IMR-90 (cell line): ENCODE measurements at regions not wholly inside any gene's neighbourhood (a gene's known extent, or its start where the extent isn't known, plus 50 kb on each side); places are given as distances from the start of the nearest gene placed in this dataset.

Experiments used
- ATAC-seq: fragments of 200-7000 bp; cut with Tn5 transposase; 2 replicates; pipeline ENCODE4 v1.9.1; 2020; ENCODE audit warnings: low read depth, mild to moderate bottlenecking, moderate library complexity
- BruUV-seq: library from RNA; stranded (reverse); fragments of 400-500 nt; replicated peaks from 2 replicates; lab custom pipeline; 2021; lab: Mats Ljungman, UMichigan
- CTCF ChIA-PET: fragments of 300-600 bp; formaldehyde crosslinking; extraction: SDS; loops from one replicate; lab custom pipeline; 2021; ENCODE audit warnings: antibody characterized with exemption; lab: Yijun Ruan, JAX
- POLR2A ChIA-PET: fragments of 300-600 bp; sonication (Branson Sonifier 250); formaldehyde crosslinking; loops from one replicate; lab custom pipeline; 2022; ENCODE audit warnings: antibody characterized with exemption; ENCODE audit not compliant: unreplicated experiment; lab: Charles Lee
- DNase-seq: peaks from one replicate; pipeline ENCODE4 v3.0.0; 2013
- H2AFZ ChIP-seq: replicated peaks from 2 replicates; pipeline ENCODE3; 2013; ENCODE audit warnings: low read length, mild to moderate bottlenecking; ENCODE audit not compliant: poor library complexity
- H2AK5ac ChIP-seq: 2 replicates; pipeline ENCODE4 v1.6.1; 2013; ENCODE audit warnings: low read depth, low read length, inconsistent platforms
- H2AK9ac ChIP-seq: replicated peaks from 2 replicates; pipeline ENCODE3; 2013; ENCODE audit warnings: mild to moderate bottlenecking, low read depth, low read length, moderate library complexity; ENCODE audit not compliant: poor library complexity
- H2BK120ac ChIP-seq: 2 replicates; pipeline ENCODE4 v1.6.1; 2013; ENCODE audit warnings: low read depth, low read length, inconsistent platforms
- H2BK15ac ChIP-seq: 3 replicates; pipeline ENCODE4 v1.6.1; 2013; ENCODE audit warnings: low read depth, low read length, inconsistent platforms
- H2BK20ac ChIP-seq: 2 replicates; pipeline ENCODE4 v1.6.1; 2013; ENCODE audit warnings: low read depth, mild to moderate bottlenecking, inconsistent platforms, low read length, moderate library complexity
- H2BK5ac ChIP-seq: 2 replicates; pipeline ENCODE4 v1.6.1; 2013; ENCODE audit warnings: mild to moderate bottlenecking, low read depth, low read length, inconsistent platforms; ENCODE audit not compliant: poor library complexity, severe bottlenecking
- H3K14ac ChIP-seq: replicated peaks from 2 replicates; pipeline ENCODE4 v1.6.1; 2013; ENCODE audit warnings: low read depth, low read length, inconsistent platforms
- H3K18ac ChIP-seq: 2 replicates; pipeline ENCODE4 v1.6.1; 2013; ENCODE audit warnings: low read depth, low read length, control low read depth
- H3K23ac ChIP-seq: 2 replicates; pipeline ENCODE4 v1.6.1; 2013; ENCODE audit warnings: low read depth, low read length, inconsistent platforms
- H3K27ac ChIP-seq: 2 replicates; pipeline ENCODE4 v1.5.1; 2013; ENCODE audit warnings: mild to moderate bottlenecking, control low read depth, low read length; ENCODE audit not compliant: insufficient read depth
- H3K27me3 ChIP-seq: 2 replicates; pipeline ENCODE4 v1.6.1; 2013; ENCODE audit warnings: low read length; ENCODE audit not compliant: control insufficient read depth, insufficient read depth
- H3K36me3 ChIP-seq: 2 replicates; pipeline ENCODE4 v1.6.1; 2013; ENCODE audit warnings: low read length, mixed read lengths; ENCODE audit not compliant: control insufficient read depth, insufficient read depth
- H3K4ac ChIP-seq: 2 replicates; pipeline ENCODE4 v1.6.1; 2013; ENCODE audit warnings: low read depth, low read length, inconsistent platforms
- H3K4me1 ChIP-seq: 2 replicates; pipeline ENCODE4 v1.6.1; 2013; ENCODE audit warnings: low read length, mixed read lengths; ENCODE audit not compliant: control insufficient read depth, insufficient read depth
- H3K4me2 ChIP-seq: 2 replicates; pipeline ENCODE4 v1.6.1; 2013; ENCODE audit warnings: low read depth, mild to moderate bottlenecking, control low read depth, low read length, moderate library complexity
- H3K4me3 ChIP-seq: 2 replicates; pipeline ENCODE4 v1.5.1; 2013; ENCODE audit warnings: low read depth, mild to moderate bottlenecking, control low read depth, low read length, moderate library complexity; ENCODE audit not compliant: insufficient read depth
- H3K56ac ChIP-seq: 2 replicates; pipeline ENCODE4 v1.6.1; 2013; ENCODE audit warnings: low read length, inconsistent platforms; ENCODE audit not compliant: insufficient read depth; ENCODE audit errors: extremely low read depth
- H3K79me1 ChIP-seq, 2 experiments: 2 replicates each; pipeline ENCODE4 v1.6.1; 2013; ENCODE audit warnings: low read length in 2 of 2, inconsistent platforms in 1 of 2, low read depth in 1 of 2
- H3K9ac ChIP-seq: 2 replicates; pipeline ENCODE4 v1.6.1; 2013; ENCODE audit warnings: low read depth, low read length, control low read depth
- H3K9me1 ChIP-seq: 2 replicates; pipeline ENCODE4 v1.6.1; 2013; ENCODE audit warnings: low read length, inconsistent platforms; ENCODE audit not compliant: insufficient read depth
- H3K9me3 ChIP-seq: 2 replicates; pipeline ENCODE4 v1.6.1; 2013; ENCODE audit warnings: low read length; ENCODE audit not compliant: control insufficient read depth, insufficient read depth
- H4K20me1 ChIP-seq: 2 replicates; pipeline ENCODE4 v1.6.1; 2013; ENCODE audit warnings: low read length, inconsistent platforms; ENCODE audit not compliant: insufficient read depth
- H4K5ac ChIP-seq: 2 replicates; pipeline ENCODE4 v1.6.1; 2013; ENCODE audit warnings: mild to moderate bottlenecking, low read depth, low read length, control low read depth
- H4K8ac ChIP-seq, 2 experiments: 2 replicates each; pipeline ENCODE4 v1.6.1; 2013; ENCODE audit warnings: low read depth in 2 of 2, low read length in 2 of 2, control low read depth in 1 of 2, inconsistent platforms in 1 of 2
- H4K91ac ChIP-seq: 2 replicates; pipeline ENCODE4 v1.6.1; 2013; ENCODE audit warnings: low read depth, low read length, inconsistent platforms; ENCODE audit not compliant: insufficient read depth
- MAFK ChIP-seq: IDR thresholded peaks from 2 replicates; pipeline ENCODE4 v1.6.1; 2012; ENCODE audit warnings: low read depth, low read length, improper control_type of control experiment
- SMC3 ChIP-seq: fragments of 150-350 bp; IDR thresholded peaks from 2 replicates; pipeline ENCODE4 v1.6.1; 2016; ENCODE audit warnings: low read depth, mild to moderate bottlenecking, antibody characterized with exemption, low read length, moderate library complexity
- WGBS, 2 experiments: methylation state at CpG; one replicate each; pipeline versions ENCODE4 v1.1.5 to v1.1.7; 2013; ENCODE audit warnings: missing lambda C conversion rate in 2 of 2; ENCODE audit not compliant: insufficient read length in 1 of 2; ENCODE audit errors: extremely low coverage in 2 of 2; 5-methylcytosine and 5-hydroxymethylcytosine counted together
- dilution Hi-C: fragments of 300-500 bp; cut with HindIII; formaldehyde crosslinking; loops from one replicate; pipeline ENCODE4 v1.14.3; 2018; ENCODE audit warnings: low sequenced_read_pairs; ENCODE audit not compliant: unreplicated experiment
- in situ Hi-C: fragments of 300-500 bp; cut with MboI; formaldehyde crosslinking; loops from 3 replicates; pipeline ENCODE4 v1.14.3; 2019; ENCODE audit warnings: low sequenced_read_pairs, inconsistent platforms, mixed read lengths
- intact Hi-C: fragments of 100-400 bp; cut with micrococcal nuclease; formaldehyde crosslinking; loops from 2 replicates; pipeline ENCODE4 v1.10.0; 2022
- TF ChIP-seq, protein P1 (sequence below): fragments of 150-350 bp; IDR thresholded peaks from 2 replicates; pipeline ENCODE4 v1.6.1; 2016; ENCODE audit warnings: low read depth, mild to moderate bottlenecking, low read length, moderate library complexity, borderline replicate concordance

DNA sequence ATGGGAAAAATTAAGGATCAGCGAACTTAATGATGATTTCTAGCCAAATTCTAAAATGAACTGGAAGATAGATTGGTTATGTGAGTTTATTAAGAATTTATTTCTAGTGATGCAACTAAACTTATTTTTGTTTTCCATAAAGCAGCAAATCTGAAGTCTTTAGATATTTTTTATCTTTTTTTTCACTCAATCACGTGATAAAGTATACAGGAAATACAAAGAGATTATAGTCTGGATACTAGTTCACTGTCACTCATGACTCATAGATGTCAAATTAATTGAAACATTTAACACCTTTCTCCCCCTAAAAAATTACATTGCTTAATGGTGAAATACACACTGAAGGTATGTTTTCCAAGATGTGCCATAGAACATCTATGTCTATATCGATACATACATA, 416.9 kb downstream of the TUSC7 start:
- H3K56ac ChIP-seq = no peak overlapping the region
- no peak overlapping the region for H2BK20ac ChIP-seq
- no peaks in the 10 kb centered on the region for H3K36me3 ChIP-seq
- no peak overlapping the region for H2AK9ac ChIP-seq
- peaks cover 5% of the 10 kb centered on the region; the same call in 1 of the 2 replicates for H3K4me1 ChIP-seq
- no peak overlapping the region for H3K27ac ChIP-seq
- H3K9ac ChIP-seq = no peak overlapping the region
- ChIA-PET POLR2A (no interaction called here), CTCF (interaction anchor here (1.1 kb wide), 1 partner anchor 16 kb away, joined by 3 read pairs; no protein-coding TSS in a partner anchor)
- H4K5ac ChIP-seq = no peak overlapping the region
- H3K23ac ChIP-seq = no peak overlapping the region
- H4K91ac ChIP-seq = no peak overlapping the region
- intact Hi-C loops (no loop called here), in situ Hi-C loops (no loop called here), dilution Hi-C loops (no loop called here)
- H3K27me3 ChIP-seq = no peaks in the 10 kb centered on the region
- no peaks in the 10 kb centered on the region for H4K20me1 ChIP-seq
- no peak overlapping the region for H2AFZ ChIP-seq
- no peak overlapping the region for H2BK5ac ChIP-seq
- H3K4ac ChIP-seq = no peak overlapping the region
- no peak overlapping the region for H2BK120ac ChIP-seq
- H3K9me3 ChIP-seq = no peaks in the 10 kb centered on the region
- no peaks in the 10 kb centered on the region for H3K9me1 ChIP-seq
- H2BK15ac ChIP-seq = no peak overlapping the region
- H3K79me1 ChIP-seq = no peaks in the 10 kb centered on the region
- no peak overlapping the region for H3K14ac ChIP-seq
- DNase-seq = no peak
- H3K18ac ChIP-seq = no peak overlapping the region
- no peak for ATAC-seq
- H3K4me2 ChIP-seq = no peak overlapping the region
- TF ChIP-seq, protein P1, sequence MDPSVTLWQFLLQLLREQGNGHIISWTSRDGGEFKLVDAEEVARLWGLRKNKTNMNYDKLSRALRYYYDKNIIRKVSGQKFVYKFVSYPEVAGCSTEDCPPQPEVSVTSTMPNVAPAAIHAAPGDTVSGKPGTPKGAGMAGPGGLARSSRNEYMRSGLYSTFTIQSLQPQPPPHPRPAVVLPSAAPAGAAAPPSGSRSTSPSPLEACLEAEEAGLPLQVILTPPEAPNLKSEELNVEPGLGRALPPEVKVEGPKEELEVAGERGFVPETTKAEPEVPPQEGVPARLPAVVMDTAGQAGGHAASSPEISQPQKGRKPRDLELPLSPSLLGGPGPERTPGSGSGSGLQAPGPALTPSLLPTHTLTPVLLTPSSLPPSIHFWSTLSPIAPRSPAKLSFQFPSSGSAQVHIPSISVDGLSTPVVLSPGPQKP = no peak
- no peak for TF ChIP-seq SMC3
- TF ChIP-seq MAFK = no peak
- H3K4me3 ChIP-seq = no peak overlapping the region
- WGBS, 2 experiments = no CpG with 5 or more reads among the region's 3 CpGs
- no peak overlapping the region for H2AK5ac ChIP-seq
- H4K8ac ChIP-seq = no peak overlapping the region
- no TSS peak for BruUV-seq
